WTC11 (cell line): ENCODE measurements at regions not wholly inside any gene's neighbourhood (a gene's known extent, or its start where the extent isn't known, plus 50 kb on each side); places are given as distances from the start of the nearest gene placed in this dataset.

Experiments
- ATAC-seq: fragments of 200-7000 bp; cut with Tn5 transposase; 2 replicates; pipeline ENCODE4 v1.10.0; 2021; ENCODE audit warnings: mild to moderate bottlenecking, moderate library complexity
- CTCF ChIA-PET: fragments of 300-600 bp; sonication (Branson Sonifier 250); formaldehyde crosslinking; loops from one replicate; lab custom pipeline; 2021; ENCODE audit warnings: antibody characterized with exemption; lab: Charles Lee
- POLR2A ChIA-PET: fragments of 350-600 bp; sonication (Branson Sonifier 250); formaldehyde crosslinking; loops from one replicate; lab custom pipeline; 2021; ENCODE audit warnings: antibody characterized with exemption; lab: Charles Lee
- DNase-seq: peaks from one replicate; pipeline ENCODE4 v3.0.0; 2021; ENCODE audit warnings: low spot score
- H3K27ac Mint-ChIP-seq: 2 replicates; pipeline ENCODE4 v1.8.0; 2021; ENCODE audit warnings: mixed read lengths
- H3K27me3 Mint-ChIP-seq: 2 replicates; pipeline ENCODE4 v1.8.0; 2021; ENCODE audit warnings: low read depth, mild to moderate bottlenecking, moderate library complexity, mixed read lengths
- H3K36me3 Mint-ChIP-seq: 2 replicates; pipeline ENCODE4 v1.8.0; 2021; ENCODE audit warnings: mixed read lengths
- H3K4me1 Mint-ChIP-seq: 2 replicates; pipeline ENCODE4 v1.8.0; 2022; ENCODE audit warnings: mixed read lengths
- H3K4me3 Mint-ChIP-seq: 2 replicates; pipeline ENCODE4 v1.8.0; 2021; ENCODE audit warnings: mild to moderate bottlenecking, moderate library complexity, mixed read lengths
- H3K9me3 Mint-ChIP-seq: 2 replicates; pipeline ENCODE4 v1.8.0; 2021; ENCODE audit warnings: mixed read lengths
- ATF3 ChIP-seq: sonication (generic); formaldehyde crosslinking; conservative IDR thresholded peaks from 2 replicates; pipeline ENCODE4 v1.8.1; 2022; ENCODE audit warnings: mild to moderate bottlenecking, missing genetic modification reagents
- ATF6 ChIP-seq: sonication (generic); formaldehyde crosslinking; IDR thresholded peaks from 2 replicates; pipeline ENCODE4 v1.8.1; 2023; ENCODE audit warnings: mild to moderate bottlenecking, missing genetic modification reagents
- E2F1 ChIP-seq: sonication (generic); formaldehyde crosslinking; IDR thresholded peaks from 2 replicates; pipeline ENCODE4 v1.8.0; 2022; ENCODE audit warnings: mild to moderate bottlenecking, missing genetic modification reagents
- ESRRA ChIP-seq: sonication (generic); formaldehyde crosslinking; IDR thresholded peaks from 2 replicates; pipeline ENCODE4 v1.8.1; 2022; ENCODE audit warnings: mild to moderate bottlenecking, missing genetic modification reagents, borderline replicate concordance
- FOXP1 ChIP-seq: sonication (generic); formaldehyde crosslinking; IDR thresholded peaks from 2 replicates; pipeline ENCODE4 v1.8.0; 2022; ENCODE audit warnings: missing genetic modification reagents, mild to moderate bottlenecking, moderate library complexity, borderline replicate concordance
- JAZF1 ChIP-seq: fragments of 250-450 bp; sonication (Bioruptor Pico); IDR thresholded peaks from 2 replicates; pipeline ENCODE4 v1.9.0; 2021; ENCODE audit warnings: moderate library complexity, mild to moderate bottlenecking, inconsistent platforms
- JUN ChIP-seq: sonication (generic); formaldehyde crosslinking; IDR thresholded peaks from 2 replicates; pipeline ENCODE4 v1.8.0; 2023; ENCODE audit warnings: mild to moderate bottlenecking, missing genetic modification reagents
- MYBL2 ChIP-seq: sonication (generic); formaldehyde crosslinking; IDR thresholded peaks from 2 replicates; pipeline ENCODE4 v1.8.1; 2023; ENCODE audit warnings: mild to moderate bottlenecking, moderate library complexity, missing genetic modification reagents
- NFE2L1 ChIP-seq: sonication (generic); formaldehyde crosslinking; IDR thresholded peaks from 2 replicates; pipeline ENCODE4 v1.8.1; 2023; ENCODE audit warnings: missing genetic modification reagents
- RORB ChIP-seq: fragments of 250-450 bp; sonication (Bioruptor Pico); IDR thresholded peaks from 2 replicates; pipeline ENCODE4 v1.9.0; 2021; ENCODE audit warnings: mild to moderate bottlenecking
- SMAD3 ChIP-seq: sonication (generic); formaldehyde crosslinking; IDR thresholded peaks from 2 replicates; pipeline ENCODE4 v1.8.0; 2022; ENCODE audit warnings: missing genetic modification reagents, mild to moderate bottlenecking, borderline replicate concordance
- TEAD1 ChIP-seq: sonication (generic); formaldehyde crosslinking; IDR thresholded peaks from 2 replicates; pipeline ENCODE4 v1.8.0; 2022; ENCODE audit warnings: mild to moderate bottlenecking, missing genetic modification reagents
- ZBTB43 ChIP-seq: sonication (generic); formaldehyde crosslinking; IDR thresholded peaks from 2 replicates; pipeline ENCODE4 v1.8.1; 2023; ENCODE audit warnings: mild to moderate bottlenecking, missing genetic modification reagents
- ZNF121 ChIP-seq: sonication (generic); formaldehyde crosslinking; IDR thresholded peaks from 2 replicates; pipeline ENCODE4 v1.8.0; 2023; ENCODE audit warnings: missing genetic modification reagents
- ZNF138 ChIP-seq: sonication (generic); formaldehyde crosslinking; conservative IDR thresholded peaks from 2 replicates; pipeline ENCODE4 v1.8.1; 2022; ENCODE audit warnings: mild to moderate bottlenecking, moderate library complexity, missing genetic modification reagents
- ZNF232 ChIP-seq: sonication (generic); formaldehyde crosslinking; IDR thresholded peaks from 2 replicates; pipeline ENCODE4 v1.8.0; 2022; ENCODE audit warnings: mild to moderate bottlenecking, missing genetic modification reagents
- ZNF263 ChIP-seq: sonication (generic); formaldehyde crosslinking; IDR thresholded peaks from 2 replicates; pipeline ENCODE4 v1.8.1; 2022; ENCODE audit warnings: low read depth, mild to moderate bottlenecking, moderate library complexity, missing genetic modification reagents
- ZNF317 ChIP-seq: sonication (generic); formaldehyde crosslinking; IDR thresholded peaks from 2 replicates; pipeline ENCODE4 v1.8.1; 2023; ENCODE audit warnings: low read depth, mild to moderate bottlenecking, moderate library complexity, missing genetic modification reagents, borderline replicate concordance
- ZNF512 ChIP-seq: sonication (generic); formaldehyde crosslinking; IDR thresholded peaks from 2 replicates; pipeline ENCODE4 v1.8.1; 2022; ENCODE audit warnings: missing genetic modification reagents, borderline replicate concordance

- H3K4me1 Mint-ChIP-seq, result peaks cover 16% of the 10 kb centered on the region
- TF ChIP-seq JAZF1 (no peak), ZNF121 (CRISPR knock-in tag) (no peak), ATF6 (CRISPR knock-in tag) (no peak), TEAD1 (CRISPR knock-in tag) (no peak), ZNF317 (CRISPR knock-in tag) (no peak)
- POLR2A ChIA-PET, result interaction anchor here (0.6 kb wide), 1 partner anchor 369 kb away, joined by 3 read pairs; no protein-coding TSS in a partner anchor
- CTCF ChIA-PET, result no interaction called here
- H3K27ac Mint-ChIP-seq, result no peak overlapping the region
- H3K4me3 Mint-ChIP-seq, result no peak overlapping the region
- DNase-seq (no peak), ATAC-seq (no peak)
- H3K9me3 Mint-ChIP-seq, result peaks cover 24% of the 10 kb centered on the region
- H3K27me3 Mint-ChIP-seq, result no peaks in the 10 kb centered on the region
- H3K36me3 Mint-ChIP-seq, result peaks cover 20% of the 10 kb centered on the region
Measured at GRCh38 chr18:67596003-67596402, 79.5 kb upstream of the DSEL start.

GRCh38 chr18:67590571-67591141 is 74.1 kb upstream of the DSEL start:
- ATAC-seq (peak; percentile 53), DNase-seq (no peak)
- Mint-ChIP-seq H3K9me3 (peaks cover 17% of the 10 kb centered on the region), H3K27me3 (peaks cover 14% of the 10 kb centered on the region), H3K27ac (no peak overlapping the region), H3K4me1 (peaks cover 11% of the 10 kb centered on the region), H3K36me3 (peaks cover 12% of the 10 kb centered on the region), H3K4me3 (no peak overlapping the region)
- ChIA-PET CTCF (interaction anchor here (0.7 to 1.2 kb wide), 5 partner anchors 8 to 120 kb away, joined by 3 to 5 read pairs (median 4); no protein-coding TSS in a partner anchor), POLR2A (interaction anchor here (0.5 kb wide), 1 partner anchor 318 kb away, joined by 6 read pairs; no protein-coding TSS in a partner anchor)
- TF ChIP-seq ATF3 (CRISPR knock-in tag) (no peak), FOXP1 (CRISPR knock-in tag) (no peak), ZNF232 (no peak), NFE2L1 (CRISPR knock-in tag) (no peak), JUN (CRISPR knock-in tag) (no peak), SMAD3 (CRISPR knock-in tag) (no peak), ZNF138 (CRISPR knock-in tag) (no peak), RORB (CRISPR knock-in tag) (no peak), ZBTB43 (CRISPR knock-in tag) (no peak), E2F1 (no peak), MYBL2 (CRISPR knock-in tag) (no peak), ZNF512 (CRISPR knock-in tag) (no peak), ZNF263 (CRISPR knock-in tag) (no peak), ESRRA (CRISPR knock-in tag) (no peak)
